ENCODE measurements at regions not wholly inside any gene's neighbourhood (a gene's known extent, or its start where the extent isn't known, plus 50 kb on each side); places are given as distances from the start of the nearest gene placed in this dataset.

DNA sequence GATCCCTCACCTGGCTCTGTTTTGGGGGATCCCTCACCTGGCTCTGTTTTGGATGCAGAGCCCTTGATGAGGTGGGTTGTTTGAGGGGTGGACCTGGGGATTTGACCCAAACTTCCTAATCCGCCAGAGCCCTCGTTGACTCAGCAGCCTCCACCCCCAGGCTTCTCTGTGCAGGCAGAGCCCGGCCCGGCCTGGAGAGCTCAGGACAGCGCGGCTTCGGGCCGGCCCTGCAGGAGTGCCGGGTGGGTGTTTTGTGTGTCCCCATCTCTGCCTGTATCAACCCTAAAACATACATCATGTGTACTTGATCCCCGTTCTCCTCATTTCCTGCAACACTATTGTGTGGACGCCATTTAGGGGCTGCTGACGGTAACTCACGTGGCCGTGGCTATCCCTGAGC lies 124.2 kb downstream of the SIK1 start:
- no peak for DNase-seq

GRCh38 chr21:43302062-43302700 lies 124.8 kb downstream of the SIK1 start:
- no peak for DNase-seq

GRCh38 chr21:43301409-43302061 lies 125.4 kb downstream of the SIK1 start:
- DNase-seq = no peak

DNA sequence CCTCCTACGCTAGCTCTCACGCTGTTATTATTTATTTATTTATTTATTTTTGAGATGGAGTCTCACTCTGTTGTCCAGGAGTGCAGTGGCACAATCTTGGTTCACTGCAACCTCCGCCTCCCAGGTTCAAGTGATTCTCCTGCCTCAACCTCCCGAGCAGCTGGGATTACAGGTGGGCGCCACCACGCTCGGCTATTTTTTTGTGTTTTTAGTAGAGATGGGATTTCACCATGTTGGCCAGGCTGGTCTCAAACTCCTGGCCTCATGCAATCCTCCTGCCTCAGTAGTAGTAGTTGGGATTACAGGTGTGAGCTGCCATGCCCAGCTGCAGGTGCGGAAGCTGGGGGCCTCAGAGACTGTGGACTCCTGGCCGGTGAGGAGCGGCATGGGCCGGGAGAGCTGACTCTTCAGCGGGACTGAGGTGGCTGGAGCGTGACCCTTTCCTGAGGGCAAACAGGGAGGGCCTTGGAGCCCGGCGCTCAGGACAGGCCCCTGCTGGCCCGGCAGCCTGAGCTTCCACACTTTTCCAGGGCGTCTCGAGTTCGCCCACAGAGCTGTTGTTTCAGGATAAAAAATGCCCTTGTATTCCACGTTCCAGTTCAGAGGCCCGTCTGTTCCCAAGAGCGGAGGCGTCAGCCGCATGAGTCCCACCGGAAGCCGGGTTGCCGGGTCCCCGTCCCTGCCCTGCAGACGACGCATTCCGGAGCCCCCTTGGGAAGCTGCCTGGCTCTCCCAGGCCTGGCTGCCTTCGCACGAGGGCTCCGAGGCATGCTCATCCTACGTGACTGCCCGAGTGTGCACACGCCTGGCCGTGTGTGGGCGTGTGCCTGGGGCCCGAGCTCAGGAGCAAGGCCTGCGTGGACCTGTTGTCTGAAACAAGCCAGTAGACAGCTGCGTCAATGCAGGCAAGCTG lies 126.2 kb downstream of the SIK1 start:
- peak; percentile 83 for DNase-seq

- DNase-seq = peak; percentile 55
Observed at GRCh38 chr21:43299441-43300277, 127.3 kb downstream of the SIK1 start.

- no peak for DNase-seq
Observed at GRCh38 chr21:43298546-43299440, 128.1 kb downstream of the SIK1 start.

GRCh38 chr21:43297989-43298388 lies 128.9 kb downstream of the SIK1 start:
- DNase-seq = no peak

DNA sequence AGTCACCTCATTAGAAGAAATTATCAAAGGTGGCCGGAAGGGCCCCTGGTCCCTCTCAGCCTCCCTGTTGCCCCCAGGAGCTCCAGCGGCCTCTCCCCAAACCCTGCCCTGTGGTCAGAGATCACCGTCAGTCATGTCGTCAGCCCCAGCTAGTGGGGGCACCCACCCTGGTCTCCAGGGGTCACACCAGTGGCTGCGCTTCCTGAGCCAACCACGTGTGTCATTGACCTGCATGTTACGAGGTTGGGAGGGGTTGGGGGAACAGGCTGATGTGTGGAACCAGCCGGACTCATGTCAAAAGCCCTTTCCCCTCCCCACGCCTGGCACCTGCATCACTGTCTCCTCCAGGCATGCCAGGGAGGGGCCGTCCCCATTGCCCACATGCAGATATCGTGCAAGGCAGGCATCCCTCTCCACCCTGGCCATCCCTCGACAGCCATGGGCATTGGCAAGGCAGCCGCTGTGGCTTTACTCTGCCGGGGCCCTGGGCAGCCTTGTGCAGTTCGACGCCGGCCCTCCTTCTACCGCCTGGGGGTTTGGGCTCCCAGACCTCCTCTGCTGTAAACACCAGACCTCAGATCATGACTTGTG lies 128.7 kb downstream of the CRYAA start:
- no peak for DNase-seq

DNA sequence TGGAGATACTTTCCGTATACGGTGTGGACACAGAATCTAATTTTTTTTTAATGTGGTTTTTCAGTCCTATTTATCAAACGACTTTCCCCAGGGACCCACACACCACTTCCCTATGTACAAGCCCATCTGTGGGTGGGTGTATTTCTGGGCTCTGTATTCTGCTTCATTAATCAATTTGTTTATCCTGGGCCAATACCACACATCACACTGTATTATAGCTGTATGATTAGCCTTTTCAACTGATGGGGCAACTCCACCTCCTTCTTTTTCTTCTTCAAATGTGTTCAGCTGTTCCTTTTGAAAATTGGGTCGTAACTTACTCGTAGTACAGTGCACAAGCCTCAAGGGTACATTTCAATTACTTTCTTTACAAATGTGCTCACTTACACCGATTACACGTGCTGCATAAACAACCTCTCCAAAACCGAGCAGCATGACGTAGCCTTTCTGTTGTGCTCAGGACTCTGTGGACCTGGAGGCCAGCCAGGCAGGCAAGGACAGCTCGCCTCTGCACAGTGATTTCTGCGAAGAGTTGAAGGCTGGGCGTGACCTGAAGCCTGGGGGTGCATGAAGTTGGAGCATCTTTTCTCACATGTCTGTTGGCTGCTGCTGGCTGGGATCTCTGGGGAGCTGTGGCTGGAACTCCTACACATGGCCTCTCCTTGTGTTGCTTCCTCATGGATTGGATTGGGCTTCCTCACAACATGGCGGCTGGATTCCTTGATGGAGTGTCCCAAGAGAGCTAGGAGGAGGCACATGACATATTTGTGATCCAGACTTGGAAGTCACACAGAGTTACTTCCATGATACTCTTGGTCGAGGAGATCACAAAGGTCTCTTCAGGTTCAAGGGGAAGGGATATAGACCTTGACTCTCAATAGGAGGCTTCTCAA lies 126.5 kb downstream of the CRYAA start:
- no peak for DNase-seq

- no peak for DNase-seq
Observed at GRCh38 chr21:43294194-43294902, 125.5 kb downstream of the CRYAA start.

GRCh38 chr21:43292866-43293142 lies 124.0 kb downstream of the CRYAA start:
- DNase-seq = no peak

DNA sequence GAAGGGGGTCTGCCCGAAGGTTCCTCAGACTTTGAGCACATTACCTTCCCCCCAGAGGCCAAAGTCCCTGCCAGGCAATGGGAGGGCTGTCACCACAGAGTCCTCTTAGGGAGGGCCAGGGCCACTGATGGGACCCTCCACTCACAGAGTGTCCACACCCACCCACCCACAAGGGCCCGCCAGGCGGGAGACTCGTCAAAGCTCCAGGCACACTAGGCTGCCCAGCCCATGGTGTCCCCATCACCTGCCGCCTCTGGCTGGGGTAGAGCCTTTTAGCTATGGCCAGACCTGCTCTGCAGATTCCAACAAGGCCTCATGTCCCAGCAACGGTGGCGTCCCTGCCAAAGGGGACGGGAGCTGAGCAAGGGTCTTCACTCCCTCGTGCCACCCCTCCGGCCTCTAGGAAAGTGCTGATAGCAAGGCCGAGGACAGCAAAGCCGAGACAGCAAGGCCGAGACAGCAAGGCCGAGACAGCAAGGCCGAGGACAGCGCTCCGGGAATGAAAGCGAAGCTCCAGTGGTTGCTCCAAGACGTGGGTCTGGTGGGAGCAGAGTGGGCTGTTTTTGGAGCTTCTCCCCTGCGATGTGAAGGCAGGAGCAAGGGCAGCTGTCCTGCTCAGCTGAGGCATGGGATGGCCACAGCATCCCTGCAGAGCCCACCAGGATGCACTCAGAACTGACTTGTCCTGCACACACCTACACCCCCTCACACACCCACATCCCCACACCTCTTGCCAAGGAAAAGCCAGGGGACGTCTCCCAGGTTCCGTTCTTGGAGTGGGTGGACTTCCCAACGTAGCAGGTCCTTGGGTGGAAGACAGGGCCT lies 123.4 kb downstream of the CRYAA start:
- DNase-seq = no peak

DNA sequence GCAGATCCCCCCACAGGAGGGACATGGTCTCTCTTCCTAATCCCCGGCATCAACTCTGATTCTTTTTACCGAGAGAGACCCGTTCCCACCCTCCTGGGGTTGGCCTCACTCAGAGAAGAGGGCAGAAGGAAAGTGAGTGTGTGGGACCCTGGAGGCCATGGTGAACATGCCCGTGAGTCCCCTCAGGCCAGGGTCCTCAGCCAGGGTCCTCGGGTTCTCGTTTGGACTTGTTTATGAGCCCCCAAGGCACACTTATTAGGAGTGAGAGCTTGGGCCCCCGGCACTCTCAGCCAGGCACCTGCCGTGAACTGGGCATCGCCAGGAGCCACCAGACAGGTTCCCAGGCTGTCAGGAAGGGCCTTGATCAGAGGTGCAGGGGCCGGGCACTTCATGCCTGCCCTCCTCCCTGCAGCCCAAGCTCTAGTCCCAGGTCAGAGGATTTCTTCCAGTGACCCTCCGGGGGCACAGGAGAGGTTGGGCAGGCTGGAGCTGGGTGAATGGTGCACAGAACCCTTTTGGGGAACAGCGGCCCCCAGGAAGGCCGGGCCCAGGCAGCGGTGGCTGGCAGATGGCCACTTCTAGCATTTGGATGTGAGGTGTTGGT lies 122.6 kb downstream of the CRYAA start:
- no peak for DNase-seq

DNA sequence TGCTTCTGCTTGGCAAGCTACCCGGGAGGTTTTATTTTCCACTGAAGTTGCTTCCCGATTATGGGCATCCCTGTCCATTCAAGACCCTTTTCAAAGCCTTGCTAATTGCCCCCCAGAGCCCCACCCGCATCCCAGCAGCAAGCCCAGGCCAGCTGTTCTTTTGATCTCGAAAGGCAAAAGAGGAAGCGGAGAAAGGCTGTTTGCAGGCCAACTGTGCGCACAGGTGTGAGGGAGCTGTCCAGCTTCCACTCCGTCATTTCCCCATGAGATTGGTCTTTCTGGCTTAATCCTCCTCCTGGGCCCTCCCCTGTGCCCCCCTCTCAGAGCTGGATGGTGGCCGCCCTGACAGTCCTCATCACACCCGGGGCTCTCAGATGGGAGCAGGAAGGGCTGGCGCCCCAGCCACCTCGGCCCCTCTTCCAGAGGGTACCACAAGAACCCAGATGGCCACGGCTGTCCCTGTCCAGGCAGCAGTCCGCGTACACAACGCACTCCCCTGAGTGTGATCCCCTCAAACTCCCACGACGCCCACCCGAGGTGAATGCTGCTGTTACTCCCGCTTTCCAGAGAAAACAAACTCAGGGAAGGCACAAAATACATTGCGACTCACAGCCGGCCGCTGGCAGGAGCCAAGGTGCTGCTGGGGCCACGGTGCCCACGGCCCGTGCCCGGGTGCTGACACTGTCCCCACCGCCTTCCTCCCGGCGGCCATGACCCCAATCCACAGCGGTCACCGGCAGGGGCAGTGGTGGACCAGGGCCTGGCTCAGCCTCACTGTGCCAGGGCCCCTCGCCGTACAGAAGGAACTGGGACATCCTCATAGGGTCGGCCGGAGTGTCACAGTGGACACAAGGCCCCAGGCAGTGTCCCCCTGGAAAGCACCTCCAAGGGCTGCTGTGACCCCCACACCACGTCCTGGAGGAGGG lies 121.9 kb downstream of the CRYAA start:
- peak; percentile 88 for DNase-seq

- no peak for DNase-seq
Observed at GRCh38 chr21:43289966-43290365, 121.2 kb downstream of the CRYAA start.

GRCh38 chr21:43289442-43289841 lies 120.6 kb downstream of the CRYAA start:
- no peak for DNase-seq

Data from tongue (tissue), 1 donor.